CD4-positive, alpha-beta T cell (primary cell): ENCODE measurements at regions not wholly inside any gene's neighbourhood (a gene's known extent, or its start where the extent isn't known, plus 50 kb on each side); places are given as distances from the start of the nearest gene placed in this dataset.

Experiments
- ATAC-seq: fragments of 200-7000 bp; cut with Tn5 transposase; one replicate; pipeline ENCODE4 v1.10.0; 2022; ENCODE audit warnings: mild to moderate bottlenecking; ENCODE audit not compliant: poor library complexity
- CTCF ChIA-PET: fragments of 350-600 bp; sonication (Branson Sonifier 250); formaldehyde crosslinking; loops from one replicate; lab custom pipeline; 2021; ENCODE audit warnings: antibody characterized with exemption, inconsistent platforms; lab: Charles Lee
- POLR2A ChIA-PET: fragments of 350-600 bp; sonication (Branson Sonifier 250); formaldehyde crosslinking; loops from one replicate; lab custom pipeline; 2021; ENCODE audit warnings: antibody characterized with exemption, inconsistent platforms; lab: Charles Lee
- DNase-seq, 14 experiments: peaks; one replicate each; pipeline ENCODE4 v3.0.0-alpha.2; 2013 to 2020; ENCODE audit warnings: mixed read lengths in 2 of 14
- H3K27ac ChIP-seq, 2 donors: one replicate each; pipeline versions ENCODE4 v1.5.1 to v1.7.0; 2013; ENCODE audit warnings: low read length in 2 of 2, low read depth in 1 of 2, mild to moderate bottlenecking in 1 of 2
- H3K27me3 ChIP-seq, 2 experiments: 1 replicate in 1 of 2; 2 replicates in 1 of 2; pipeline versions ENCODE4 v1.6.1 to v1.7.0; 2013; ENCODE audit warnings: low read length in 2 of 2, control low read depth in 1 of 2, mild to moderate bottlenecking in 1 of 2, moderate library complexity in 1 of 2; ENCODE audit not compliant: insufficient read depth in 2 of 2, control insufficient read depth in 1 of 2
- H3K36me3 ChIP-seq: one replicate; pipeline ENCODE4 v1.6.1; 2013; ENCODE audit warnings: low read length, control low read depth; ENCODE audit not compliant: insufficient read depth
- H3K4me1 ChIP-seq: one replicate; pipeline ENCODE4 v1.6.1; 2013; ENCODE audit warnings: low read length, control low read depth; ENCODE audit not compliant: insufficient read depth
- H3K4me3 ChIP-seq: one replicate; pipeline ENCODE4 v1.5.1; 2013; ENCODE audit warnings: mild to moderate bottlenecking, low read length, moderate library complexity
- H3K9me3 ChIP-seq, 2 experiments: 1 replicate in 1 of 2; 2 replicates in 1 of 2; pipeline versions ENCODE4 v1.6.1 to v1.7.0; 2013; ENCODE audit warnings: low read length in 2 of 2, mild to moderate bottlenecking in 2 of 2, control low read depth in 1 of 2, moderate library complexity in 1 of 2; ENCODE audit not compliant: control insufficient read depth in 1 of 2, insufficient read depth in 1 of 2
- H3K27ac Mint-ChIP-seq: one replicate; pipeline ENCODE4 v1.8.0; 2020; ENCODE audit warnings: mixed read lengths
- H3K27me3 Mint-ChIP-seq: one replicate; pipeline ENCODE4 v1.8.0; 2021; ENCODE audit warnings: mixed read lengths
- H3K36me3 Mint-ChIP-seq: one replicate; pipeline ENCODE4 v1.8.0; 2021; ENCODE audit warnings: low read depth, mixed read lengths
- H3K4me1 Mint-ChIP-seq: one replicate; pipeline ENCODE4 v1.8.0; 2021; ENCODE audit warnings: low read depth, mixed read lengths
- H3K4me3 Mint-ChIP-seq: one replicate; pipeline ENCODE4 v1.8.0; 2020; ENCODE audit warnings: mild to moderate bottlenecking, mixed read lengths
- H3K9me3 Mint-ChIP-seq: one replicate; pipeline ENCODE4 v1.8.0; 2020; ENCODE audit warnings: mixed read lengths
- intact Hi-C, 2 experiments: fragments of 100-400 bp; cut with DNase I in 1 of 2; cut with micrococcal nuclease in 1 of 2; formaldehyde crosslinking; loops; one replicate each; pipeline versions ENCODE4 v1.15.1 to v1.9.0; 2023 to 2025; cut with DNase I, micrococcal nuclease
- TF ChIP-seq, protein P1 (sequence below): fragments of 200-600 bp; IDR thresholded peaks from one replicate; pipeline ENCODE4 v1.8.0; 2022; ENCODE audit warnings: antibody characterized with exemption, mild to moderate bottlenecking

DNA sequence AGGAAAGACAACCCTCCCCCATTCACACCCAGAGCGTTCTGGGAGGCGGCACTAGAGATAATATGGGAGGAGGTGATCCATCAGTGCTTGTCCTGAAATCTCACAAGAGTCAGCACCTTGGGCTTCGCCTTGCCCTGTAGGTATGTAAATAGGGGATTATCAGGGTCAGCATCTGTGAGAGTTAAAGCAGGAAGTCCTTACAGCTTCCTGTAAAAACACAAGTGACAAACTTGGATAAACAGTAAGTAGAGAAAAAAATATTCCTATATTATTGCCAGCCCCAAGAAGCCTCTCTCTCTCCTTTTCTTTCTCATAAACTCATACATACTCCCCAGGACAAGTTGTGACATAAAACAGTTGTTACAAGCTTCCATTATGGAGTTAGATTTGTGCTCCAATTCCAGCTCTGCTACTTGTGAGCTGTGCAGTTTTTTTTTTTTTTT is 187.7 kb downstream of the MAF start:
- Histone ChIP-seq H3K4me3 (no peak overlapping the region), H3K36me3 (no peaks in the 10 kb centered on the region), H3K27ac (no peak overlapping the region), H3K9me3 (no peaks in the 10 kb centered on the region), H3K4me1 (peaks cover 33% of the 10 kb centered on the region), H3K27me3 (no peaks in the 10 kb centered on the region)
- ChIA-PET CTCF (interaction anchor here (0.6 kb wide), 1 partner anchor 324 kb away, joined by 3 read pairs; no protein-coding TSS in a partner anchor), POLR2A (no interaction called here)
- DNase-seq (no peak), ATAC-seq (no peak)
- Mint-ChIP-seq H3K4me3 (no peak overlapping the region), H3K27ac (no peak overlapping the region), H3K27me3 (no peaks in the 10 kb centered on the region), H3K4me1 (peaks cover 48% of the 10 kb centered on the region), H3K9me3 (no peaks in the 10 kb centered on the region), H3K36me3 (no peaks in the 10 kb centered on the region)
- TF ChIP-seq, protein P1, sequence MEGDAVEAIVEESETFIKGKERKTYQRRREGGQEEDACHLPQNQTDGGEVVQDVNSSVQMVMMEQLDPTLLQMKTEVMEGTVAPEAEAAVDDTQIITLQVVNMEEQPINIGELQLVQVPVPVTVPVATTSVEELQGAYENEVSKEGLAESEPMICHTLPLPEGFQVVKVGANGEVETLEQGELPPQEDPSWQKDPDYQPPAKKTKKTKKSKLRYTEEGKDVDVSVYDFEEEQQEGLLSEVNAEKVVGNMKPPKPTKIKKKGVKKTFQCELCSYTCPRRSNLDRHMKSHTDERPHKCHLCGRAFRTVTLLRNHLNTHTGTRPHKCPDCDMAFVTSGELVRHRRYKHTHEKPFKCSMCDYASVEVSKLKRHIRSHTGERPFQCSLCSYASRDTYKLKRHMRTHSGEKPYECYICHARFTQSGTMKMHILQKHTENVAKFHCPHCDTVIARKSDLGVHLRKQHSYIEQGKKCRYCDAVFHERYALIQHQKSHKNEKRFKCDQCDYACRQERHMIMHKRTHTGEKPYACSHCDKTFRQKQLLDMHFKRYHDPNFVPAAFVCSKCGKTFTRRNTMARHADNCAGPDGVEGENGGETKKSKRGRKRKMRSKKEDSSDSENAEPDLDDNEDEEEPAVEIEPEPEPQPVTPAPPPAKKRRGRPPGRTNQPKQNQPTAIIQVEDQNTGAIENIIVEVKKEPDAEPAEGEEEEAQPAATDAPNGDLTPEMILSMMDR: no peak
- intact Hi-C loops: no loop called here

DNA sequence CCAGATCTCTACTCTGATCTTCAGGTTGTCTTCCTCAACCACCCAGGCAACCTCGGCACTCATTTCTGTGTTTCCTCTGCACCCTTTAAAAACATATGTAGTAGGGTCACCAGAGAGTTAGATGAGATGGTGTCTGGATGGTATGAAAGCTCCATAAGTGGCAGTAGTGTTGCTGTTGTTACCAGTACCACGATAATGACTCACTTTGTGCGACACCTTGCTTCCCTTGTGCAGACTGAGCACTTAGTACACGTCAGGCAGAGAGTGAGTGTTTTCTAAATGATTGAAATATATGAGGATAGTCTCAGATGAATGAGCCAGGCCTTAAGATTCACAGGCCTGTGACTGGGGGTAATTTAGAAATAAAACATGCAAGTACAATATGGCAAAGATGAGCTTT is 188.7 kb downstream of the MAF start:
- ChIA-PET CTCF (no interaction called here), POLR2A (no interaction called here)
- H3K4me3 Mint-ChIP-seq: no peak overlapping the region
- H3K4me1 Mint-ChIP-seq: peaks cover 38% of the 10 kb centered on the region
- Histone ChIP-seq H3K4me3 (no peak overlapping the region), H3K27ac (no peak overlapping the region), H3K27me3 (no peaks in the 10 kb centered on the region), H3K4me1 (peaks cover 24% of the 10 kb centered on the region), H3K36me3 (no peaks in the 10 kb centered on the region), H3K9me3 (no peaks in the 10 kb centered on the region)
- TF ChIP-seq, protein P1: no peak
- H3K9me3 Mint-ChIP-seq: no peaks in the 10 kb centered on the region
- ATAC-seq: no peak
- no peaks in the 10 kb centered on the region for H3K36me3 Mint-ChIP-seq
- DNase-seq: no peak
- H3K27me3 Mint-ChIP-seq: no peaks in the 10 kb centered on the region
- intact Hi-C loops: no loop called here
- no peak overlapping the region for H3K27ac Mint-ChIP-seq

DNA sequence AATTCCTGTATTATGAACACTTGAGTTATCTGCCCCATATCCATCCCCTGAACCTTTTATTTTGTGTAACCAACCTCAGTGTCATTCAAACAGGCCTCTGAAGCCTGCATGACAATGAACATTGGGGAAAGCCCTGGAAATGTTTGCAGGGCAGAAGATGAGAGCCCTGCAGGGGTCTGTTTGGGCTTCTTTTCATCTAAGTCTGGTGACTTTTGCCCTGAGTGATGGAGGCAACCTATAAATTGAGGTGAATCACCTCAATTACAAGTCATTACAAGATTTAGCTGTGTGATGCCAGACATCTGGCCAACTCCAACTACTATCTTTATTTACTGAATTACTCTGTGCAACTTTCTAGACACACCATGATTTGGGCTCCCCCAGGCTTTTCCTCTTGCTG is 189.2 kb downstream of the MAF start:
- peaks cover 34% of the 10 kb centered on the region for H3K4me1 Mint-ChIP-seq
- DNase-seq (no peak), ATAC-seq (no peak)
- Histone ChIP-seq H3K27ac (no peak overlapping the region), H3K9me3 (no peaks in the 10 kb centered on the region), H3K36me3 (no peaks in the 10 kb centered on the region), H3K27me3 (no peaks in the 10 kb centered on the region), H3K4me1 (peaks cover 19% of the 10 kb centered on the region), H3K4me3 (no peak overlapping the region)
- no peaks in the 10 kb centered on the region for H3K36me3 Mint-ChIP-seq
- H3K27me3 Mint-ChIP-seq: no peaks in the 10 kb centered on the region
- no peak overlapping the region for H3K4me3 Mint-ChIP-seq
- TF ChIP-seq, protein P1: no peak
- no peaks in the 10 kb centered on the region for H3K9me3 Mint-ChIP-seq
- CTCF ChIA-PET: no interaction called here
- POLR2A ChIA-PET: no interaction called here
- no peak overlapping the region for H3K27ac Mint-ChIP-seq
- intact Hi-C loops: no loop called here
